HCT116 (cell line): ENCODE measurements at regions not wholly inside any gene's neighbourhood (a gene's known extent, or its start where the extent isn't known, plus 50 kb on each side); places are given as distances from the start of the nearest gene placed in this dataset.

Experiments used
- ATAC-seq: fragments of 200-7000 bp; cut with Tn5 transposase; 2 replicates; pipeline ENCODE4 v1.9.1; 2020; ENCODE audit warnings: mild to moderate bottlenecking, moderate library complexity
- BruUV-seq: library from RNA; stranded (reverse); fragments of 400-500 nt; replicated peaks from 2 replicates; lab custom pipeline; 2021; lab: Mats Ljungman, UMichigan
- CTCF ChIA-PET: fragments of 300-600 bp; sonication (Branson Sonifier 250); formaldehyde crosslinking; loops from one replicate; lab custom pipeline; 2021; ENCODE audit warnings: antibody characterized with exemption; lab: Charles Lee
- POLR2A ChIA-PET: fragments of 300-600, 350-600 bp; sonication (Branson Sonifier 250); formaldehyde crosslinking; loops from one replicate; lab custom pipeline; 2021; ENCODE audit warnings: antibody characterized with exemption; lab: Charles Lee
- RAD21 ChIA-PET, 2 experiments: fragments of 300-600 bp; sonication (Branson Sonifier 250); formaldehyde crosslinking; loops; one replicate each; lab custom pipeline; 2023; ENCODE audit warnings: low total read pairs in 2 of 2; ENCODE audit not compliant: uncharacterized antibody in 2 of 2, unreplicated experiment in 2 of 2, low non-redundant PET in 1 of 2; lab: Charles Lee
- DNase-seq: peaks from one replicate; pipeline ENCODE4 v3.0.0-alpha.2; 2010; ENCODE audit warnings: low read depth, low spot score
- H2AFZ ChIP-seq: fragments of 200-600 bp; shearing (Covaris generic), sonication (generic); 2 replicates; pipeline ENCODE4 v1.6.1; 2017; ENCODE audit warnings: low read depth, mixed run types, mixed read lengths, antibody characterized with exemption, low read length; ENCODE audit not compliant: poor library complexity, severe bottlenecking
- H3K27ac ChIP-seq: 2 replicates; pipeline ENCODE4 v1.5.1; 2012; ENCODE audit warnings: low read depth, low read length
- H3K27me3 ChIP-seq: fragments of 200-600 bp; sonication (generic); 2 replicates; pipeline ENCODE4 v1.6.1; 2016; ENCODE audit warnings: mixed run types, low read length, mixed read lengths; ENCODE audit not compliant: insufficient read depth
- H3K36me3 ChIP-seq, 2 experiments: fragments of 200-500 bp in 1 of 2; fragments of 200-600 bp in 1 of 2; sonication (Bioruptor generic) in 1 of 2; sonication (generic) in 1 of 2; 2 replicates each; pipeline versions ENCODE4 v1.5.1 to v1.6.1; 2014 to 2016; ENCODE audit warnings: low read length in 2 of 2, inconsistent platforms in 1 of 2, mixed read lengths in 1 of 2, mixed run types in 1 of 2; ENCODE audit not compliant: insufficient read depth in 2 of 2, control insufficient read depth in 1 of 2
- H3K4me1 ChIP-seq, 2 experiments: fragments of 200-600 bp in 1 of 2; sonication (generic) in 1 of 2; 2 replicates each; pipeline versions ENCODE4 v1.5.1 to v1.6.1; 2012 to 2017; ENCODE audit warnings: low read length in 2 of 2, inconsistent platforms in 1 of 2, mild to moderate bottlenecking in 1 of 2, mixed read lengths in 1 of 2, mixed run types in 1 of 2, moderate library complexity in 1 of 2; ENCODE audit not compliant: insufficient read depth in 2 of 2, control insufficient read depth in 1 of 2
- H3K4me2 ChIP-seq: fragments of 200-600 bp; sonication (generic); 2 replicates; pipeline ENCODE4 v1.6.1; 2017; ENCODE audit warnings: mixed run types, low read length, mixed read lengths
- H3K4me3 ChIP-seq, 2 experiments: fragments of 200-600 bp in 1 of 2; sonication (generic) in 1 of 2; replicated peaks in 1 of 2; 2 replicates each; pipeline ENCODE4 v1.5.1; 2011 to 2016; ENCODE audit warnings: low read length in 2 of 2, control low read depth in 1 of 2, low read depth in 1 of 2, mild to moderate bottlenecking in 1 of 2, mixed read lengths in 1 of 2, mixed run types in 1 of 2
- H3K79me2 ChIP-seq: fragments of 200-600 bp; sonication (generic); 2 replicates; pipeline ENCODE4 v1.6.1; 2017; ENCODE audit warnings: mild to moderate bottlenecking, mixed run types, low read length, moderate library complexity, mixed read lengths; ENCODE audit not compliant: insufficient read depth
- H3K9ac ChIP-seq: fragments of 200-600 bp; sonication (generic); 2 replicates; pipeline ENCODE4 v1.6.1; 2016; ENCODE audit warnings: low read length, mixed read lengths
- H3K9me2 ChIP-seq: fragments of 200-600 bp; sonication (generic), shearing (Covaris generic); 2 replicates; pipeline ENCODE4 v1.6.1; 2017; ENCODE audit warnings: mixed run types, mild to moderate bottlenecking, moderate library complexity; ENCODE audit not compliant: insufficient read depth
- H3K9me3 ChIP-seq, 2 experiments: fragments of 200-500 bp in 1 of 2; fragments of 200-600 bp in 1 of 2; sonication (Bioruptor generic) in 1 of 2; sonication (generic) in 1 of 2; 2 replicates each; pipeline ENCODE4 v1.6.1; 2014 to 2017; ENCODE audit warnings: low read length in 2 of 2, mixed read lengths in 2 of 2, inconsistent platforms in 1 of 2, low read depth in 1 of 2, mild to moderate bottlenecking in 1 of 2, mixed run types in 1 of 2, moderate library complexity in 1 of 2; ENCODE audit not compliant: control insufficient read depth in 1 of 2, insufficient read depth in 1 of 2
- H4K20me1 ChIP-seq: fragments of 200-600 bp; sonication (generic), shearing (Covaris generic); 2 replicates; pipeline ENCODE4 v1.6.1; 2017; ENCODE audit warnings: mixed run types, mild to moderate bottlenecking, moderate library complexity; ENCODE audit not compliant: insufficient read depth
- EZH2 ChIP-seq: fragments of 200-600 bp; sonication (generic); IDR thresholded peaks from 2 replicates; pipeline ENCODE4 v1.6.1; 2017; ENCODE audit warnings: antibody characterized with exemption, mixed run types
- RAD21 ChIP-seq: IDR thresholded peaks from 2 replicates; pipeline ENCODE4 v1.6.1; 2012; ENCODE audit warnings: low read depth, mild to moderate bottlenecking
- ZFX ChIP-seq: fragments of 450-650 bp; IDR thresholded peaks from 2 replicates; pipeline ENCODE4 v1.6.1; 2017
- intact Hi-C: fragments of 100-400 bp; cut with micrococcal nuclease; formaldehyde crosslinking; loops from 2 replicates; pipeline ENCODE4 v1.10.0; 2022
- TF ChIP-seq, protein P1 (sequence below): IDR thresholded peaks from 2 replicates; pipeline ENCODE4 v1.6.1; 2011; ENCODE audit warnings: mild to moderate bottlenecking, low read length, moderate library complexity; ENCODE audit not compliant: insufficient replicate concordance; ENCODE audit errors: extremely low read depth

DNA sequence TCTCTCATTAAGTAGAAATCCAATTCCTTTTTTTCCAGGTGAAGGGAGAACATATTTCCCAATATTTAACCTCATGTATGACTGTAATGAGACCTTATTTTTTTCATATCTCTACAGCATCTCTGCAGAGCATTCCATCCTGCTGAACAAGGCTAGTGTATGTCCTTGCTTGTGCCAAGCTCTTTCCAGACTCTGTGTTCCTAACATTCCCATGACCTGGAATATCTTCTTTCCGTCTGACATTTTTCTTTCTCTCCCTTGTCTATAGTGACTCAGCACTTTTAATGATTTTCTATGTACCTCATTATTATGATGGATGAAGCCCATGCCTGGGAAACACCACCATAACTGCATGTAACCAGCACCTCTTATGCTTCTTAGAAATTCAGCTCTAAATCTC, 278.3 kb upstream of the NRIP1 start:
- ChIA-PET POLR2A (no interaction called here), CTCF (no interaction called here), RAD21 (no interaction called here)
- Histone ChIP-seq H2AFZ (no peak overlapping the region), H3K27ac (no peak overlapping the region), H3K4me3 (no peak overlapping the region), H3K27me3 (no peaks in the 10 kb centered on the region), H3K9ac (no peak overlapping the region), H4K20me1 (no peaks in the 10 kb centered on the region), H3K4me2 (no peak overlapping the region), H3K9me2 (no peaks in the 10 kb centered on the region), H3K4me1 (no peaks in the 10 kb centered on the region), H3K9me3 (no peaks in the 10 kb centered on the region), H3K36me3 (no peaks in the 10 kb centered on the region), H3K79me2 (no peaks in the 10 kb centered on the region)
- ATAC-seq (no peak), DNase-seq (no peak)
- intact Hi-C loops = no loop called here
- TF ChIP-seq EZH2 = no peak
- no peak for TF ChIP-seq RAD21
- no TSS peak for BruUV-seq

DNA sequence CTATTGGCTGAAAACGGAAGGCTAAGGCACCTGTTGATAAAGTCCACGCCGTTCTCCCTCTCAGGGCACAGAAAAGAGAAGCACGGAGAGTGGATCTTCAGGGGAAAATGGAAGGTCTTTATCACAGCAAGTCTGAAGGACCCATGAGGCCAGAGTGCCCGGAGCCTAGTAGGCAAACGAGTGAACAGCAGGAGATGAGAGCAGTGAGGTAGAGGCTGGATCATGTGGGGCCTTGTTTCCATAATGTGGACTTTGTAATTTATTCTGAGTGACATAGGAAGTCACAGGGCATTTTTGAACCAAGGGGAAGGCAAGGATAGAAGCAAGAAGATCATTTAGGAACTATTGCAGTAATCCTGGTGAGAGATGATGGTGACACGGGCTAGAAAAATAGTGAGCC, 287.2 kb upstream of the NRIP1 start:
- H3K27me3 ChIP-seq = no peaks in the 10 kb centered on the region
- ATAC-seq (no peak), DNase-seq (no peak)
- POLR2A ChIA-PET = no interaction called here
- no peaks in the 10 kb centered on the region for H4K20me1 ChIP-seq
- no peaks in the 10 kb centered on the region; a peak in 1 of 4 replicates for H3K9me3 ChIP-seq
- no TSS peak for BruUV-seq
- H3K9ac ChIP-seq = no peak overlapping the region
- CTCF ChIA-PET = no interaction called here
- TF ChIP-seq, protein P1, sequence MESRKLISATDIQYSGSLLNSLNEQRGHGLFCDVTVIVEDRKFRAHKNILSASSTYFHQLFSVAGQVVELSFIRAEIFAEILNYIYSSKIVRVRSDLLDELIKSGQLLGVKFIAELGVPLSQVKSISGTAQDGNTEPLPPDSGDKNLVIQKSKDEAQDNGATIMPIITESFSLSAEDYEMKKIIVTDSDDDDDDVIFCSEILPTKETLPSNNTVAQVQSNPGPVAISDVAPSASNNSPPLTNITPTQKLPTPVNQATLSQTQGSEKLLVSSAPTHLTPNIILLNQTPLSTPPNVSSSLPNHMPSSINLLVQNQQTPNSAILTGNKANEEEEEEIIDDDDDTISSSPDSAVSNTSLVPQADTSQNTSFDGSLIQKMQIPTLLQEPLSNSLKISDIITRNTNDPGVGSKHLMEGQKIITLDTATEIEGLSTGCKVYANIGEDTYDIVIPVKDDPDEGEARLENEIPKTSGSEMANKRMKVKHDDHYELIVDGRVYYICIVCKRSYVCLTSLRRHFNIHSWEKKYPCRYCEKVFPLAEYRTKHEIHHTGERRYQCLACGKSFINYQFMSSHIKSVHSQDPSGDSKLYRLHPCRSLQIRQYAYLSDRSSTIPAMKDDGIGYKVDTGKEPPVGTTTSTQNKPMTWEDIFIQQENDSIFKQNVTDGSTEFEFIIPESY = no peak
- TF ChIP-seq ZFX = no peak
- no peaks in the 10 kb centered on the region for H3K79me2 ChIP-seq
- H3K36me3 ChIP-seq = no peaks in the 10 kb centered on the region
- RAD21 ChIA-PET = no interaction called here
- H3K9me2 ChIP-seq = no peaks in the 10 kb centered on the region
- H3K4me1 ChIP-seq = no peaks in the 10 kb centered on the region
- no peak overlapping the region for H2AFZ ChIP-seq
- H3K4me2 ChIP-seq = no peak overlapping the region
- no peak overlapping the region for H3K4me3 ChIP-seq
- intact Hi-C loops = no loop called here
- H3K27ac ChIP-seq = no peak overlapping the region
